Activated CD8-positive, alpha-beta T cell treated with anti-CD3 and anti-CD28 coated beads for 36 hours (primary cell): ENCODE measurements at regions not wholly inside any gene's neighbourhood (a gene's known extent, or its start where the extent isn't known, plus 50 kb on each side); places are given as distances from the start of the nearest gene placed in this dataset.
A peak's percentile ranks its signal among the peaks of the same experiment; 100 is the strongest.
"Not testable (repeated sequence)": the region's sequence is repeated elsewhere in the genome, so short reads cannot be mapped to it uniquely, and the experiment has no call there.

ENCODE experiments used
- ATAC-seq: fragments of 200-7000 bp; cut with Tn5 transposase; one replicate; pipeline ENCODE4 v1.10.0; 2021; ENCODE audit warnings: mild to moderate bottlenecking, moderate library complexity
- CTCF ChIA-PET: fragments of 350-600 bp; sonication (Branson Sonifier 250); formaldehyde crosslinking; loops from one replicate; lab custom pipeline; 2021; ENCODE audit warnings: antibody characterized with exemption; lab: Charles Lee
- POLR2A ChIA-PET: fragments of 350-600 bp; sonication (Branson Sonifier 250); formaldehyde crosslinking; loops from one replicate; lab custom pipeline; 2021; ENCODE audit warnings: antibody characterized with exemption; lab: Charles Lee
- DNase-seq: peaks from one replicate; pipeline ENCODE4 v3.0.0-alpha.2; 2020
- H3K27ac Mint-ChIP-seq: one replicate; pipeline ENCODE4 v1.8.0; 2021; ENCODE audit warnings: mild to moderate bottlenecking, mixed read lengths
- H3K27me3 Mint-ChIP-seq: one replicate; pipeline ENCODE4 v1.8.0; 2021; ENCODE audit warnings: mixed read lengths
- H3K36me3 Mint-ChIP-seq: one replicate; pipeline ENCODE4 v1.8.0; 2021; ENCODE audit warnings: low read depth, mixed read lengths
- H3K4me1 Mint-ChIP-seq: one replicate; pipeline ENCODE4 v1.8.0; 2021; ENCODE audit warnings: low read depth, mixed read lengths
- H3K4me3 Mint-ChIP-seq: one replicate; pipeline ENCODE4 v1.8.0; 2021; ENCODE audit warnings: mild to moderate bottlenecking, moderate library complexity, mixed read lengths
- H3K9me3 Mint-ChIP-seq: one replicate; pipeline ENCODE4 v1.8.0; 2021; ENCODE audit warnings: mixed read lengths
- CTCF ChIP-seq: fragments of 200-600 bp; IDR thresholded peaks from one replicate; pipeline ENCODE4 v1.8.0; 2022; ENCODE audit warnings: antibody characterized with exemption, mild to moderate bottlenecking
- intact Hi-C: fragments of 100-400 bp; cut with micrococcal nuclease; formaldehyde crosslinking; loops from one replicate; pipeline ENCODE4 v1.10.0; 2022

- CTCF ChIA-PET, result interaction anchor here (1.2 kb wide), 1 partner anchor 11 kb away, joined by 3 read pairs; no protein-coding TSS in a partner anchor
- peaks cover 4% of the 10 kb centered on the region for H3K9me3 Mint-ChIP-seq
- intact Hi-C loops, result no loop called here
Observed at GRCh38 chr5:41995193-41995592, 70.1 kb downstream of the FBXO4 start.

GRCh38 chr5:42001673-42002072, 76.6 kb downstream of the FBXO4 start:
- CTCF ChIA-PET, result no interaction called here
- no peak for TF ChIP-seq CTCF
- H3K4me1 Mint-ChIP-seq, result no peaks in the 10 kb centered on the region

More at GRCh38 chr5:41995193-41995592, 70.1 kb downstream of the FBXO4 start:
- no peak for DNase-seq
- no peaks in the 10 kb centered on the region for H3K36me3 Mint-ChIP-seq
- peaks cover 3% of the 10 kb centered on the region for H3K27me3 Mint-ChIP-seq
- no peaks in the 10 kb centered on the region for H3K4me1 Mint-ChIP-seq
- no peak overlapping the region for H3K27ac Mint-ChIP-seq
- ATAC-seq, result no peak
- TF ChIP-seq CTCF, result no peak
- no peak overlapping the region for H3K4me3 Mint-ChIP-seq
- POLR2A ChIA-PET, result no interaction called here

GRCh38 chr5:42003852-42004251, 78.8 kb downstream of the FBXO4 start:
- H3K4me3 Mint-ChIP-seq, H3K27me3 Mint-ChIP-seq, H3K9me3 Mint-ChIP-seq, ATAC-seq, H3K27ac Mint-ChIP-seq, POLR2A ChIA-PET, H3K36me3 Mint-ChIP-seq, DNase-seq, intact Hi-C loops, H3K4me1 Mint-ChIP-seq: not testable (repeated sequence)
- CTCF ChIA-PET, result interaction anchor here (2.5 kb wide), 1 partner anchor 53 kb away, joined by 20 read pairs; no protein-coding TSS in a partner anchor

More at GRCh38 chr5:42001673-42002072, 76.6 kb downstream of the FBXO4 start:
- Mint-ChIP-seq H3K27ac (no peak overlapping the region), H3K4me3 (no peak overlapping the region), H3K36me3 (no peaks in the 10 kb centered on the region), H3K9me3 (peaks cover 4% of the 10 kb centered on the region), H3K27me3 (peaks cover 5% of the 10 kb centered on the region)
- POLR2A ChIA-PET, result no interaction called here
- intact Hi-C loops, result no loop called here
- ATAC-seq, result no peak
- no peak for DNase-seq

GRCh38 chr5:42005561-42006153, 80.6 kb downstream of the FBXO4 start:
- Mint-ChIP-seq H3K27ac (no peak overlapping the region), H3K4me1 (no peaks in the 10 kb centered on the region), H3K4me3 (no peak overlapping the region), H3K27me3 (peaks cover 5% of the 10 kb centered on the region), H3K9me3 (no peaks in the 10 kb centered on the region), H3K36me3 (no peaks in the 10 kb centered on the region)
- POLR2A ChIA-PET, result no interaction called here
- peak; percentile 51 for ATAC-seq
- CTCF ChIA-PET, result interaction anchor here (0.6 to 2.5 kb wide), 20 partner anchors 8 to 885 kb away, joined by 3 to 20 read pairs (median 3); no protein-coding TSS in a partner anchor
- peak; percentile 73 for TF ChIP-seq CTCF
- no peak for DNase-seq
- intact Hi-C loops, result no loop called here

- Mint-ChIP-seq H3K4me1 (no peaks in the 10 kb centered on the region), H3K9me3 (no peaks in the 10 kb centered on the region)
- POLR2A ChIA-PET, result no interaction called here
Observed at GRCh38 chr5:42013561-42013960, 88.5 kb downstream of the FBXO4 start.

More at GRCh38 chr5:42013561-42013960, 88.5 kb downstream of the FBXO4 start:
- Mint-ChIP-seq H3K27me3 (peaks cover 19% of the 10 kb centered on the region), H3K36me3 (no peaks in the 10 kb centered on the region), H3K4me3 (no peak overlapping the region), H3K27ac (no peak overlapping the region)
- no peak for TF ChIP-seq CTCF
- DNase-seq (no peak), ATAC-seq (no peak)
- intact Hi-C loops, result no loop called here
- CTCF ChIA-PET, result interaction anchor here (0.8 to 1.0 kb wide), 2 partner anchors 8 to 12 kb away, joined by 3 to 4 read pairs; no protein-coding TSS in a partner anchor
